Heart left ventricle (tissue), 16 donors: ENCODE measurements at regions not wholly inside any gene's neighbourhood (a gene's known extent, or its start where the extent isn't known, plus 50 kb on each side); places are given as distances from the start of the nearest gene placed in this dataset.
A peak's percentile ranks its signal among the peaks of the same experiment; 100 is the strongest.
"Not testable (repeated sequence)": the region's sequence is repeated elsewhere in the genome, so short reads cannot be mapped to it uniquely, and the experiment has no call there.

Source experiments
- ATAC-seq, 4 donors: fragments of 200-7000 bp; cut with Tn5 transposase; one replicate each; pipeline ENCODE4 v1.9.1; 2020 to 2022; ENCODE audit warnings: moderate library complexity in 4 of 4, mild to moderate bottlenecking in 3 of 4, moderate number of reproducible peaks in 1 of 4
- DNase-seq, 5 donors: peaks; one replicate each; pipeline ENCODE4 v3.0.0-alpha.2; 2020
- H3K27ac ChIP-seq, 12 donors: fragments of 200-600 bp; sonication (generic) in 4 of 12; one replicate each; pipeline versions ENCODE4 v1.5.0 to v1.8.0; 2016 to 2022; ENCODE audit warnings: mild to moderate bottlenecking in 2 of 12
- H3K27me3 ChIP-seq, 9 donors: fragments of 200-600 bp; sonication (generic) in 2 of 9; one replicate each; pipeline versions ENCODE4 v1.5.1 to v1.8.0; 2016 to 2022; ENCODE audit warnings: mild to moderate bottlenecking in 3 of 9
- H3K36me3 ChIP-seq, 9 donors: fragments of 200-600 bp; sonication (generic) in 2 of 9; one replicate each; pipeline versions ENCODE4 v1.5.0 to v1.8.0; 2018 to 2022; ENCODE audit warnings: mild to moderate bottlenecking in 2 of 9
- H3K4me1 ChIP-seq, 12 donors: fragments of 200-600 bp; sonication (generic) in 4 of 12; one replicate each; pipeline versions ENCODE4 v1.5.0 to v1.8.0; 2016 to 2022; ENCODE audit warnings: mild to moderate bottlenecking in 3 of 12
- H3K4me3 ChIP-seq, 12 donors: fragments of 200-600 bp; sonication (generic) in 4 of 12; one replicate each; pipeline versions ENCODE4 v1.5.0 to v1.8.0; 2017 to 2022; ENCODE audit warnings: mild to moderate bottlenecking in 9 of 12, moderate library complexity in 4 of 12
- H3K9me3 ChIP-seq, 12 donors: fragments of 200-600 bp; sonication (generic) in 4 of 12; one replicate each; pipeline versions ENCODE4 v1.5.0 to v1.8.0; 2016 to 2022; ENCODE audit warnings: mild to moderate bottlenecking in 1 of 12
- CTCF ChIP-seq, 12 donors: fragments of 200-600 bp; sonication (generic) in 4 of 12; IDR thresholded peaks; one replicate each; pipeline versions ENCODE4 v1.5.0 to v1.8.0; 2018 to 2022; ENCODE audit warnings: antibody characterized with exemption in 12 of 12, mild to moderate bottlenecking in 5 of 12
- POLR2A ChIP-seq, 2 donors: fragments of 450-650 bp; IDR thresholded peaks; one replicate each; pipeline ENCODE4 v1.6.1; 2017; ENCODE audit warnings: antibody characterized with exemption in 2 of 2, mild to moderate bottlenecking in 2 of 2, moderate library complexity in 2 of 2
- WGBS, 4 donors: extraction: QIAGEN DNeasy Blood & Tissue Kit in 2 of 4; methylation state at CpG; one replicate each; pipeline versions ENCODE4 v1.1.5 to v1.1.7; 2013 to 2018; 5-methylcytosine and 5-hydroxymethylcytosine counted together
- intact Hi-C, 10 donors: fragments of 100-400 bp; cut with DNase I; formaldehyde crosslinking; loops; one replicate each; pipeline versions ENCODE4 v1.11.1 to v1.14.2; 2022
- donor health status: ischemic (EF 13 %, LVEDD 7.1; RV severe dilation, severe dysfunction).
- donor health status: healthy with polysubstance abuse.
- donor health status: DM: no; HTN: yes; CAD: no.
- donor health status: DM: no; HTN: no; CAD: no.
- donor health status: ischemic (EF 25% LVEDD 6.9; RV normal size, moderate dysfunction).
- donor health status: ischemic (EF 25% LVEDD 5.7; RV mildly dilated, moderate dysfunction).
- donor health status: healthy.
- donor health status: DM: yes; HTN: yes; CAD: no.
- donor health status: ischemic (EF 35%, LVEDD 5.7; RV mildly dilated, moderate dysfunction).
- donor health status: nonischemic (EF 11% LVEDD 7.7; RV severe dilation, severe dysfunction).
- donor health status: DM: yes; HTN: yes; CAD: no.
- donor health status: PGD.
- donor health status: ischemic (EF 29% LVEDD 5.4; RV normal size, mild dysfunction).
- donor health status: nonischemic (EF 23%, LVEDD 6.1; RV moderate dilation, normal function).

- no peaks in the 10 kb centered on the region for H3K36me3 ChIP-seq
- intact Hi-C loops = no loop called here
- no peak overlapping the region for H3K4me3 ChIP-seq
- ATAC-seq (no peak), DNase-seq (no peak)
- H3K27me3 ChIP-seq = peaks cover 0 to 7% (median 0%) of the 10 kb centered on the region in 9 donors
- WGBS, 4 donors = 39 to 50% (median 44%) methylated on average over 3 of the region's 3 CpGs
- H3K27ac ChIP-seq = no peak overlapping the region
- TF ChIP-seq CTCF (IDR thresholded peaks at IDR 0.05) = peak in 2 of 12 donors; percentile 4 to 5
- no peak for TF ChIP-seq POLR2A (IDR thresholded peaks at IDR 0.05)
- no peaks in the 10 kb centered on the region for H3K4me1 ChIP-seq
- no peaks in the 10 kb centered on the region for H3K9me3 ChIP-seq
Observed at GRCh38 chr1:14415396-14415795, 183.1 kb upstream of the KAZN start.

- H3K4me1 ChIP-seq, H3K27ac ChIP-seq, DNase-seq, ATAC-seq, intact Hi-C loops, H3K27me3 ChIP-seq, H3K4me3 ChIP-seq, H3K36me3 ChIP-seq, H3K9me3 ChIP-seq: not testable (repeated sequence)
- 88 to 90% (median 89%) methylated on average over 15 of the region's 15 CpGs for WGBS, 4 donors
Observed at GRCh38 chr1:14419778-14420218, 178.7 kb upstream of the KAZN start.

GRCh38 chr1:14420686-14421085 is 177.8 kb upstream of the KAZN start:
- no peak for TF ChIP-seq POLR2A (IDR thresholded peaks at IDR 0.05)
- TF ChIP-seq CTCF (IDR thresholded peaks at IDR 0.05) = no peak
- no peaks in the 10 kb centered on the region for H3K36me3 ChIP-seq
- no peaks in the 10 kb centered on the region for H3K9me3 ChIP-seq
- H3K4me3 ChIP-seq = no peak overlapping the region
- 94 to 97% (median 96%) methylated on average over 15 to 26 of the region's 26 CpGs for WGBS, 4 donors
- H3K27me3 ChIP-seq = peaks cover 0 to 8% (median 0%) of the 10 kb centered on the region in 9 donors
- no peak for ATAC-seq
- intact Hi-C loops = no loop called here
- DNase-seq = no peak
- H3K4me1 ChIP-seq = no peaks in the 10 kb centered on the region
- H3K27ac ChIP-seq = no peak overlapping the region

DNA sequence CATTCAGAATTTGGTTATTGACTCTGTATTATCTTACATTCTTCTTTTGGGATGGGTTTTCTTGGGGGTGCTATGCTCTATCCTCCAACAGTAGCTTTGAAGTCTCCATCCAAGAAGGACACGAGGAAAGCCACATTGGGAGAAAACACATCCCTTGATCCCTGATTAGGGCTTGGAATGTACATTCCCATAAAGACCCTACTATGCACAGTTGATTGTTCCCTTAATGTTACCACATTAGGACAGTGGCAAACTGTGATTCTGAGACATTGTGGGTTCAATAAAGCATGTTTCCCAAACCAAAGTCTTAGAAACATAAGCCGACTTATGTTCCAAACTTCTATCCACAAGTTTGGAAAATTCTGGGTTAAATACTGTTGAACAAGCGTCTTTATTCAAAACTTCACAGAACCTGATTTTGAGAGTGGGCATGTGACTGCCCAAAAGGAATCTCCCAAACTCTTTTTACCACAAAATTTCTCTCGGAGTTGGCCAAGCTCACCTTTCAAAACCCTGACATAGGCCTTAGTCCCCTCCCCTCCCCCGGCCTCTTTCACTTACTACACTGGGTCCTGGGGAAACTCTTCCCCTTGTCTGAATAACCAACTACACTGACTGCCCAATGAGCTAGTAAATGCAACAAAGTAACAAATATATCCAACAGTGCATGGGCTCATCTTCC is 177.0 kb upstream of the KAZN start:
- WGBS, 4 donors = 83 to 95% (median 88%) methylated on average over 5 of the region's 5 CpGs

More for the DNA sequence above, 177.0 kb upstream of the KAZN start:
- no peak for DNase-seq
- ATAC-seq = no peak
- peaks cover 0 to 8% (median 0%) of the 10 kb centered on the region in 9 donors for H3K27me3 ChIP-seq
- H3K4me1 ChIP-seq = no peaks in the 10 kb centered on the region
- TF ChIP-seq POLR2A (IDR thresholded peaks at IDR 0.05) = no peak
- TF ChIP-seq CTCF (IDR thresholded peaks at IDR 0.05) = no peak
- H3K27ac ChIP-seq = no peak overlapping the region
- H3K36me3 ChIP-seq = no peaks in the 10 kb centered on the region
- H3K4me3 ChIP-seq = no peak overlapping the region
- no peaks in the 10 kb centered on the region for H3K9me3 ChIP-seq
- intact Hi-C loops = no loop called here
